A549 (cell line): ENCODE measurements at regions not wholly inside any gene's neighbourhood (a gene's known extent, or its start where the extent isn't known, plus 50 kb on each side); places are given as distances from the start of the nearest gene placed in this dataset.

Source experiments
- ESRRA ChIP-seq: fragments of 150-350 bp; IDR thresholded peaks from 2 replicates; pipeline ENCODE4 v1.6.1; 2014; ENCODE audit warnings: mild to moderate bottlenecking, low read length, borderline replicate concordance
- HOXA7 ChIP-seq: fragments of 250-450 bp; sonication (Bioruptor Pico); IDR thresholded peaks from 2 replicates; pipeline ENCODE4 v1.5.0; 2020; ENCODE audit warnings: mild to moderate bottlenecking, moderate library complexity
- MAX ChIP-seq: IDR thresholded peaks from 2 replicates; pipeline ENCODE4 v1.6.1; 2012
- NR3C1 ChIP-seq: fragments of >200 bp; sonication (Bioruptor Twin); formaldehyde crosslinking; IDR thresholded peaks from 3 replicates; pipeline ENCODE4 v1.6.1; 2017
- PHF8 ChIP-seq: fragments of 200-600 bp; sonication (generic); IDR thresholded peaks from 2 replicates; pipeline ENCODE4 v1.6.1; 2016; ENCODE audit warnings: low read depth, mild to moderate bottlenecking, antibody characterized with exemption, moderate library complexity, borderline replicate concordance
- POLR2A ChIP-seq: IDR thresholded peaks from 2 replicates; pipeline ENCODE4 v1.6.1; 2012; ENCODE audit warnings: mild to moderate bottlenecking, low read length
- RAD21 ChIP-seq, 2 experiments: fragments of >200 bp in 1 of 2; sonication (Bioruptor Twin) in 1 of 2; formaldehyde crosslinking in 1 of 2; IDR thresholded peaks in 1 of 2; conservative IDR thresholded peaks in 1 of 2; 2 replicates in 1 of 2; 3 replicates in 1 of 2; pipeline ENCODE4 v1.6.1; 2012 to 2018; ENCODE audit warnings: inconsistent platforms in 1 of 2
- SMC3 ChIP-seq: fragments of >200 bp; sonication (Bioruptor Twin); formaldehyde crosslinking; IDR thresholded peaks from 3 replicates; pipeline ENCODE4 v1.6.1; 2018; ENCODE audit warnings: inconsistent platforms
- TF ChIP-seq, protein P1 (sequence below): fragments of >200 bp; sonication (Bioruptor Twin); formaldehyde crosslinking; IDR thresholded peaks from 3 replicates; pipeline ENCODE4 v1.5.1; 2016

GRCh38 chr20:50435397-50436051, 74.7 kb upstream of the PTPN1 start:
- TF ChIP-seq POLR2A: no peak
- TF ChIP-seq, protein P1, sequence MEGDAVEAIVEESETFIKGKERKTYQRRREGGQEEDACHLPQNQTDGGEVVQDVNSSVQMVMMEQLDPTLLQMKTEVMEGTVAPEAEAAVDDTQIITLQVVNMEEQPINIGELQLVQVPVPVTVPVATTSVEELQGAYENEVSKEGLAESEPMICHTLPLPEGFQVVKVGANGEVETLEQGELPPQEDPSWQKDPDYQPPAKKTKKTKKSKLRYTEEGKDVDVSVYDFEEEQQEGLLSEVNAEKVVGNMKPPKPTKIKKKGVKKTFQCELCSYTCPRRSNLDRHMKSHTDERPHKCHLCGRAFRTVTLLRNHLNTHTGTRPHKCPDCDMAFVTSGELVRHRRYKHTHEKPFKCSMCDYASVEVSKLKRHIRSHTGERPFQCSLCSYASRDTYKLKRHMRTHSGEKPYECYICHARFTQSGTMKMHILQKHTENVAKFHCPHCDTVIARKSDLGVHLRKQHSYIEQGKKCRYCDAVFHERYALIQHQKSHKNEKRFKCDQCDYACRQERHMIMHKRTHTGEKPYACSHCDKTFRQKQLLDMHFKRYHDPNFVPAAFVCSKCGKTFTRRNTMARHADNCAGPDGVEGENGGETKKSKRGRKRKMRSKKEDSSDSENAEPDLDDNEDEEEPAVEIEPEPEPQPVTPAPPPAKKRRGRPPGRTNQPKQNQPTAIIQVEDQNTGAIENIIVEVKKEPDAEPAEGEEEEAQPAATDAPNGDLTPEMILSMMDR: no peak
- no peak for TF ChIP-seq HOXA7 (CRISPR knock-in tag)
- no peak for TF ChIP-seq SMC3
- no peak for TF ChIP-seq PHF8
- no peak for TF ChIP-seq MAX
- TF ChIP-seq NR3C1: no peak
- no peak for TF ChIP-seq ESRRA
- TF ChIP-seq RAD21 (conservative IDR thresholded peaks at IDR 0.05 in 1 of 2, IDR thresholded peaks at IDR 0.05 in 1 of 2): no peak
